SH-SY5Y (cell line): ENCODE measurements at regions not wholly inside any gene's neighbourhood (a gene's known extent, or its start where the extent isn't known, plus 50 kb on each side); places are given as distances from the start of the nearest gene placed in this dataset.

Experiments used
- GATA2 ChIP-seq: IDR thresholded peaks from 2 replicates; pipeline ENCODE4 v1.6.1; 2011; ENCODE audit warnings: mild to moderate bottlenecking, low read depth, low read length
- GATA3 ChIP-seq: IDR thresholded peaks from 2 replicates; pipeline ENCODE4 v1.6.1; 2011; ENCODE audit warnings: low read depth, mild to moderate bottlenecking, low read length, moderate library complexity

DNA sequence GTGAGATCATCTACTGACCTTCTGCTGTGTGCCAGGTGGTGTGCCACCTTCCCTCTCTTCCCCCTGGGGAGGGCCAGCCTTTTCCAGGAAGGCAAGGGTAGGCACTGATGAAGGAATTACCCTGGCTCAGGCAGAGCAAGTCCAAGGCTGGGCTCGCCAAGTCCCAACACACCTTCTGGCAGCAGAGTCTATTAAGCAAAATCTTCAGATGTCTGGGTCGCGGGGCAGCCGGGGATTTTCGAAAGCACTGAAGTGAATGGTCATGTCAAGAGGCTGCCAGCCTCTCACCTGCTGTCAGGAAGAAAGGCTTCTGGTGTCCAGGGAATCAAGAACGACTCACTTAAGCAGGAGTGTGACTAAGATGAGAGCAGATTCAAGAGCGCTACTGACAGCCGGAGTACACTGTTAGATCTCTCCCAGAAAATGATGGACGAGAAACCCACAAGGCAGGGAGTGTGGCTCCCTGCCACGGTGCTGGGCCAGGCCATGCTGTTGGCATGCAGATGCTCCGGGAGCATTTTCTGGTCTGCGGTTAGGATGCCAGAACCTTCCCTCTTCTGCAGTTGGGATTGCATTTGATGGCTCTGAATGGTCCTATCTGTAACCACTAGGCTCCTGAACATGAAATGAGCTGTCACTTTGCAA lies 479.8 kb downstream of the SHQ1 start:
- TF ChIP-seq GATA2 (no peak), GATA3 (no peak)
